ENCODE measurements at regions not wholly inside any gene's neighbourhood (a gene's known extent, or its start where the extent isn't known, plus 50 kb on each side); places are given as distances from the start of the nearest gene placed in this dataset.
A peak's percentile ranks its signal among the peaks of the same experiment; 100 is the strongest.
"Not testable (repeated sequence)": the region's sequence is repeated elsewhere in the genome, so short reads cannot be mapped to it uniquely, and the experiment has no call there.

DNA sequence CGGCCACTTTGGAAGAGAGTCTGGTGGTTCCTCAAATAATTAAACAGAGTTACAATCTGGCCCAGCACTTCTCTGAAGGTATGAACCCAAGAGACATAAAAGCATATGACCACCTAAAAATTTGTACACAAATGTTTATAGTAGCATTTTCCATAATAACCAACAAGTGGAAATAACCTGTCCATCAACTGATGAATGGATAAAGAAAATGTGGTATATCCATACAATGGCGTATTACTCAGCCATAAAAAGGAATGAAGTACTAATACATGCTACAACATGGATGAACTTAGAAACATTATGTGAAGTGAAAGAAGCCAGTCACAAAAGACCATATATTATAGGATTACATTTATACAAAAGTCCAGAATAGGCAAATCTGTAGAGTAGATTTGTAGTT, 76.0 kb upstream of the RGPD5 start:
- DNase-seq: no peak

DNA sequence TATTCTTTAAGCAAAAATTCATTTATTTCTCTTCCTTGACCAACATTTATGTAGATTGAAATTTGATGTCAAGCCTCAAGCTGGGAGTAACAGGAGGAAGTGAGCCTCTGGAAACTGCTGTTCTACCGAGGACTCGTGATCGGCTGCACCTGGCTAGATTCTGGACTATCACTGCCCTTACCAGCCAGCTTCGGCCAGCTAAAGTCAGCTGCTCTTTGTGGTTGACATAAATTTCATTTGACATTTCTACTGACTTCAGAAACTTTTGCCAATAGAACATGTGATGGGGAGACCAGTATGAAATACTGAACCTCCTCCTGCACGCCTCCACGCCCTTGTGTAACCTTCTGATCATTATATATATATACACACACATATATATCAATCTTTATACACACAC, 74.2 kb upstream of the RGPD5 start:
- DNase-seq: no peak

DNA sequence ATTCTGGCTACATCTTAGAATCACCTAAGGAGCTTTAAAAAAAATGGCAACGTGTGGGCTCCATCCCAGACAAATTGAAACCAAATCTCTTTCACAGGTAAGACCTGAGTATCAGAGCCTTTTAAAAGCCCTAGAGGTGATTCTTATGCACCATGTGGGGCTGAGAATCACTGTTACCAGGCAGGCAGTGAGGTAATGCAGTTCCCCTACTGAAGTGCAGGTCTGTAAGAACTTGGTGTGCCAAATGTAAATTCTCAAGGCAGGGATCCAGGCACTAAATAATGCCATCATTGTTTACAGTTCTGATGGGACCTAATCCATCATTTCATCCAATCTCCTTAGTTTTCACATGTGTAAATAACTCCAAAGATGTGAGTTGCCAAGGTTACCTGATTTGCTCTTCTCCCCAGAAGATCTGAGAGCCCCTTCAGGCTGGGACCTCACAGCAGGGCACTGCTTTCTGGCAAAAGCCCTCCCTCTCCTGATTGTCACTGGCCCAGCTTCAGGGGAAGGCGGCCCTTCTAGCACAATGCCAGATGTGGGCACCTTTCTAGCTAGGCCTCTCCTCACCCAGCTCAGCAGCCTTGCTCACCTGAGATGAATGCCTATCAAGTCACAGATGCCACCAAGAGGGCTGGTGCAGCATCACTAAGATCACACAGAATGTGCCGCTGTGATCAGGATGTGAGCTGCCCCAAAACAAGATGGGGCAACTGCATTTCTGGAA, 73.6 kb upstream of the RGPD5 start:
- no peak for DNase-seq

DNA sequence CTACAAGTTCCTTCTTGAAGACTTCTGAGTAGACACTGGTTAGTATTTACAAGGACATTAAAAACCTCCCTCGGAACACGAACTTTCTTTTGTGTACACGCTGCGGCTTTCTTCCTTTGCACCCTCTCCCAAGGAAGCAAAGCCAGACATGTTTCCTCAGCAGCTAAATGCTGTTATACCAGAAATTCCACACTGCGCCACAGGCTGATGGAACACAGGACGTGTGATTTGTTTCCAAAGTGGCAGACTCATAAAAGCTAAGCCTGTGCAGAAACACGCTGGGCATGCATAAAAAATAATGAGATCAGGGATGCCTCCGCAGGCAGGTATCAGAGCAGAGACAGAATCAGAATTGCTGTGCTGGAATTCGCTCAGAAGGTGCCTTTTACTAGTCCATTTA, 73.0 kb upstream of the RGPD5 start:
- no peak for DNase-seq

DNA sequence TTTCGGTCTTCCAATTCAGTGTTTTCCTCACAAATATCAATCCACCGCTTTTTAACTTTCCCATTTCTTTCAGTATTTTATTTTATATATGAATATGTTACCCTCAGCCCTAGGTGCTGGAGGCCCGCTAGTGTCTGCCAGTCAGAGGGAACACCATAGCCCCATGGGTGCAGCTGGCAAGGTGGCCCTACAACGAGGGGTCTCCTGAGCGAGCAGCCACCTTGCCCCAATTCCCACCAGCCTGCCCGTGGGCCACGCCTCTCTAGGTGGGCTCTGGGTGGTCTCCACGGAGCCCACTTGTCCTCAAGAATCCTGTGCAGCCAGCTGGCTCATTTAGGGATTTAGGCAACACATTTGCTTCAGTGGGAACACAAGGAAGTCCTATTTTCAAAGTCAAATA, 72.5 kb upstream of the RGPD5 start:
- no peak for DNase-seq

DNA sequence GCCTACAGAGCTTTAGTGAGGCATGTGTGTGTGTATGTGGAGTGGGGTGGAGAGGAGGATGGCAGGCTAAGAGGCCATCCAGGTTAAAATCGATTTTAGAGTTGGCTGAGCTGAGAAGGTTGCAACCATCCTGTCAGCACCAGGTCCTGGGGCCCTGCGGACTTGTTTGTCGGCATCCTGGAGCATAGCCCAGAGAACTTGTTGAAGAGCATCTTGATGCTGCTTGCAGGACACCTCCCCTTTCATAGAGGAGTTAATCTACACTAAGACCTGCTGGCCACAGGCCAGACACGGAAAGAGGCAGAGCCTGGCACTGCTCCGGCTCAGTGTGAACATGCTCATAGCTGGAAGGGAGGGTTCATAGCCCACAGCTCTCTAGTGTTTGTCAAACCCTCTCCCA, 72.1 kb upstream of the RGPD5 start:
- peak in 1 of 3 donors; percentile 22 for DNase-seq

DNA sequence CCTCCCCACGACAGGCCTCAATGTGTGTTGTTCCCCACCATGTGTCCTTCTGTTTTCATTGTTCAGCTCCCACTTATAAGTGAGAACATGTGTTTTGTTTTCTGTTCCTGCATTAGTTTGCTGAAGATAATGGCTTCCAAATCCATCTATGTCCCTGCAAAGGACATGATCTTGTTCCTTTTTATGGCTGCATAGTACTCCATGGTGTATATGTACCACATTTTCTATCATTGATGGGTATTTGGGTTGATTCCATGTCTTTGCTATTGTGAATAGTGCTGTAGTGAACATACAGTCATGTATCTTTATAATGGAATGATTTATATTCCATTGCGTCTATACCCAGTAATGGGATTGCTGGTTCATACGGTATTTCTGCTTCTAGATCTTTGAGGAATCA, 71.5 kb upstream of the RGPD5 start:
- not testable (repeated sequence) for DNase-seq

DNA sequence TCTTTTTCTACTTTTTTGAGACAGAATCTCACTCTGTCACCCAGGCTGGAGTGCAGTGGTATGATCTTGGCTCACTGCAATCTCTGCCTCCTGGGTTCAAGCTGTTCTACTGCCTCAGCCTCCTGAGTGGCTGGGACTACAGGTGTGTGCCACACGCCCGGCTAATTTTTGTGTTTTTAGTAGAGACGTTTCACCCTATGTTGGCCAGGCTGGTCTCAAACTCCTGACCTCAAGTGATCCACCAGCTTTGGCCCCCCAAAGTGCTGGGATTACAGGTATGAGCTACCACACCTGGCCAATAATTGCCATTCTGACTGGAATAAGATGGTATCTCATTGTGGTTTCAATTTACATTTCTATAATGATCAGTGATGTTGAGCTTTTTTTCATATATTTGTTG, 71.0 kb upstream of the RGPD5 start:
- not testable (repeated sequence) for DNase-seq

DNA sequence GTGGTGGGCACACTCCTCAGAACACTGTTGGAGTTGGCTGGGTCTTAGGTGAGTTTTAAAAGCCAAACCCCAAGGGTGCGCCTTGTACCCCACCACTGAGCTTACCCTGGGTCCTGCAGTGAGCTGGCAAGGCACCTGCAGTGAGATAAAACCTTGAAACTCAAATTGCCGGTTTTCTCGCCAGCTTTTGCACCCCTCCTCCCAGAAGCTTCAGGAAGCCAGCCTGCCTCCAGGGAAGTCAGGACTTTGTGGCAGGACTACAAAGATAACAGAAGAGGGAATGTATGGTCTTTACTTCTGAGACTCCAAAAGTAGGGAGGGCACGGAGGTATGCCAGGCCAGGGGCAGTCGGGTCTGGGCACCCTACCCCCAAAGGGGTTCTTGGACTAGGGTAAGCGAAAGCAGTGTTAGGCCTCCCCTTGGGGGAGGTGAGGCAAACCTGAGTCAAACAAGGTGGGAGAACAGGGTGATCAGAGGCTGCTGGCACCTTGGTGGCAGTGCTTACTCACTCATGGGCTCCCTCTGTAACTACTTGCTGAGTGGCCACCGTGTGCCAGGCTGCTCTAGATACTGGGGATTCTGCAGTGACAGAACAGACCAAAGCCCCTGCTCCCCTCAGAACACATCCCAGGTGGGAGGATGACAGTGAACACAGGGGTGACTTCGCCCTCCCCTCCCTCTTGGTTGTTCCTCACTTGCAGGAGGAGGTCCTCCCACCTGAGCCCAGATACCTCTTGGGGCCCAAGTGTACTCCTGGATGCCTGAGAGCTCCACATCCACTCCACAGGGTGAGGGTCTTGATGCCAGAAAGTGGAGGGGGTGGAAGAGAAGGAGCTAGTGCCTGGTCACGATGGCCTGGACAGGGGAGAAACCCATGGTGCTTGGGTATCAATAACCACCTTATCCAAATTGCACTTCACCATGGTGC, 69.3 kb upstream of the RGPD5 start:
- DNase-seq: no peak

DNA sequence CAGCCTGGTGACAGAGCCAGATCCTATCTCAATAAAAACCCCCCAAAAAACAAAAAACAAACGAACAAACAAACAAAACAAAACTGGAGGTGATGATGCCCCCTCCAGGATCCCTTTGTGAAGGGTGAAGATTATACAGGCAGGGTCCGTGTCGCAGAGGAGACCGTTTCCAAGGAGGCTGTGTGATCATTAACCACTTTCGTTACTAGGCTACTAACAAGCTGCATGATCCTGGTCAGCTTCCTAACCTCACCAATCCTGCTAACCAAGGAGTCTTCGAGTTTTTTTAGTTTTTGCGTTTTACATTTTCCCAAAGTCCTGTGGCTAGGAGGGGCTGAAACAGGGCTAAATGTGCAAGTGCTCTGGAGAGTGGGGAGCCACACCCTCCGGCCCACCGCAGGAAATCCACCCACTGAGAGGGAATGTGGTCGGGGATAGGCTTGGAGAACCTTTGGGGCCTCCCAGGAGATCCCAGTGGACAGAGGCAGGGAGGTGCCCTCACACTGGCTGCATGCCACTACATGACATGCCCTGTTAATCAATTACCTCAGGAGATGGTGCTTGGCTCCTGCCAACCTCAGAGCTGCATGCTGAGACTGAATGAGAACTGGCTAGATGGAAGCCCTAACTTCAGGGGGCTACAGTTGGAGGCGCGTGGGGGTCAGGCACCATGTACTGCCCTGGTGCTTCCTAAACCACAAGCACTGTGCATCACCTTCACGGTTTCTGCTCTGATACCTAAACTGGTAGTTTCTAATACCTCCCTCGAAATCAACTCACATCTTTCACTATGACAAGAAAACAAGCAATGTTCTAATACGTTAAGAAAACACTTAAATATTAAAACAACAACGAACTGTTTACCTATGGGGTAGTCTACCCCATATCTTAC, 67.5 kb upstream of the RGPD5 start:
- DNase-seq: peak in 1 of 3 donors; percentile 27

DNA sequence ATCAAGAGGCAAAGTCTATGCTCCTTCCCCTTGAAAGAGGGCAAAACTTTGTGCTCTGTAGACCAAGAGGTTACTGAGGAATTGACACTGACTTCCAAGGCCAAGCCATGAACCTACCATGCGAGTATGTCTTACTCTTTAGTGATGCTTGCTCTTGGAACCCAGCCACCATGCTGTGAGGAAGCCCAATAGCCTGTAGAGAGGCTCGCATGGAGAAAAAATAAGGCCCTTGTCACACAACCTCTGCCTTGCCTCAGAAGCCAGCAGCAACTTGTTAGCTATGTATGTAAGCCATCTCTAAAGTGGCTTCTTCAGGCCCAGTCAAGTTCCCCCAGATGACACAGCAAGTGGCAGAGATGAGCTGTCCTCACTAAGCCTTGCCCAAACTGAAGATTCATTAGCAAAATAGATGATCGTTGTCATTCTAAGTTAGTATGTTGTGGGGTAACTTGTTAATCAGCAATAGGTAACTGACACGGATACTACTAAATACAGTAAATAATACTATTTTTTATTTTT, 66.1 kb upstream of the RGPD5 start:
- DNase-seq: no peak

DNA sequence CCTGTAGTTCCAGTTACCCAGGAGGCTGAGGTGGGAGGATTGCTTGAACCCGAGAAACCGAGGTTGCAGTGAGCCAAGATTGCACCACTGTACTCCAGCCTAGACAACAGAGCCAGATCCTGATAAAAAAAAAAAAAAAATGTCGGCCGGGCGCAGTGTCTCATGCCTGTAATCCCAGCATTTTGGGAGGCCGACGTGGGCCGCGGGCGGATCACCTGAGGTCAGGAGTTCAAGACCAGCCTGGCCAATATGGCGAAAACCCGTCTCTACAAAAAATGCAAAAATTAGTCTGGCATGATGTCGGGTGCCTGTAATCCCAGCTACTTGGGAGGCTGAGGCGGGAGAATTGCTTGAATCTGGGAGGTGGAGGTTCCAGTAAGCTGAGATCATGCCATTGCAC, 60.4 kb upstream of the RGPD5 start:
- not testable (repeated sequence) for DNase-seq

DNA sequence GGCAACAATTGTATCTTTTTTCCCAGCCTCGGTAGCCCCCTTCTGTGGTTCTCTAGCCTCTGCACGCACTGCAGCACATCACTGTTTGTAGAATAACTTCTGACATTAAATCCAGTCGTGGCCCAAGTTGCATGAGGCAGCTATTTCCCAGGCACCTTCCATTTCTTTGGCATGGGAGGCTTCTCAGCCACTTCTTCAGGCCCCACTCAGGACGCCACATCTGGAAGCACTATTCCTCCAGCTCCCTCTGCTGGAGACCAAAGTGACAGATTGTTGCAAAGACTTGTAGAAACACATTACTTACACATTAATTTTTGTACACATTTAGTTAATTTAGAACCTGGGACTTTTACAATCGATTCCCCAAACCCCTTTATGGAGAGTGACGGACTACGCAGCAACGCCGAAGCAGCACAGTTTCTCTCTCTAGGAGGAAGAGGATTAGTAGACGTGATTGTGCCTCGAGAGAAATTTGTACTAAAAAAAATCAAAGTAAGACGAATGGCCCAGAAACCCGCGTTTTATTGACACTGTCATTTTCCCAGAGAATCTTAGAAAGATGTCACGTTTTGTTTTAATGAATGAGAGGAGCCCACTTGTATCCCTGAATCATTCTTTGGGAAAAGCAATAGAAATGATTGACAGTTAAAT, 57.8 kb upstream of the RGPD5 start:
- DNase-seq: peak; percentile 43 to 75 (median 61)
